ENCODE measurements at regions not wholly inside any gene's neighbourhood (a gene's known extent, or its start where the extent isn't known, plus 50 kb on each side); places are given as distances from the start of the nearest gene placed in this dataset.
A peak's percentile ranks its signal among the peaks of the same experiment; 100 is the strongest.

- ChIA-PET CTCF (interaction anchor here (0.6 to 1.7 kb wide), 2 partner anchors 48 to 482 kb away, joined by 3 to 4 read pairs; no protein-coding TSS in a partner anchor), POLR2A (no interaction called here)
- DNase-seq (ENCODE audit: low read depth in 1 of 2, low spot score in 1 of 2) (peak in 1 of 2 experiments; percentile 19), FAIRE-seq (no peak), ATAC-seq (peak in 1 of 2 experiments; percentile 54; a peak in 3 of 6 replicates)
- Histone ChIP-seq H3K9me3 (no peaks in the 10 kb centered on the region), H3K4me1 (no peaks in the 10 kb centered on the region), H3K27ac (no peak overlapping the region), H3K4me2 (no peak overlapping the region), H3K4me3 (no peak overlapping the region)
- TF ChIP-seq SMC3 (IDR thresholded peaks at IDR 0.05) (no peak), ESRRA (IDR thresholded peaks at IDR 0.05; ENCODE audit: borderline replicate concordance, low read length) (no peak)
- WGBS (ENCODE audit: missing lambda C conversion rate), result 39% methylated on average over 4 of the region's 4 CpGs
These were observed 140.5 kb downstream of the TLE3 start for GRCh38 chr15:69957175-69957574.

DNA sequence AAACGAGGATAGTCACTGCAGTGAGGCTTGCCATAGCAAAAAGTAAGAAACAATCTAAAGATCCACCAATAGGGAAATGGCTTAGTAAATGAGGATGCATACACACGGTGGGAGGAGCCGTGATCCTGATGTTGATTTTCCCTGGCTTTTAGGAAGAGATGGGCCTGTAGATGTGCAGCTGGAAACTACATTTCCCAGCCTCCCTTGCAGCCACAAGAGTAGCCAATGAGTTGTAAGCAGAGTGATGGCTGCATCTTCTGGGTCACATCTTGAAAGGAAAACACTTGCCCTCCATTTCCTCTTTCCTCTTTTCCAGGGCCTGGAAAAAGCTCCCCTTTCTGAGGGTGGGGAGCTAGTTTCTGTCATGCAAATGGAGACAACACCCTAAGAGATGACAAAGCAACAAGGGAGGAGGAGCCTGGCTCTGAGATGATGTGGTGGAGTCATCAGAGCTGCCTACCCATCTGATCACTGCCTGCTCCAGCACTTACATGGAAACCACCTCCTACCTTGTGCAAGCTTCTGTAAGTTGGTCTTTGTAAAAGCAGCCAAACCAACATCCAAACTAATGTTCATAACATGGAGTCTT lies 139.1 kb downstream of the TLE3 start:
- H3K4me3 ChIP-seq, result no peak overlapping the region
- no peak overlapping the region for H3K27ac ChIP-seq
- WGBS (ENCODE audit: missing lambda C conversion rate), result 21% methylated on average over 3 of the region's 3 CpGs
- ChIA-PET CTCF (interaction anchor here (1.1 to 1.7 kb wide), 3 partner anchors 11 to 483 kb away, joined by 3 to 4 read pairs (median 3); no protein-coding TSS in a partner anchor), POLR2A (no interaction called here)
- no peak overlapping the region for H3K4me2 ChIP-seq
- FAIRE-seq (peak; percentile 54), DNase-seq (ENCODE audit: low read depth in 1 of 2, low spot score in 1 of 2) (peak in 1 of 2 experiments; percentile 31), ATAC-seq (peak in 1 of 2 experiments; percentile 72; a peak in 3 of 6 replicates)
- no peaks in the 10 kb centered on the region for H3K4me1 ChIP-seq
- TF ChIP-seq ESRRA (IDR thresholded peaks at IDR 0.05; ENCODE audit: borderline replicate concordance, low read length) (no peak), NFE2L2 (conservative IDR thresholded peaks at IDR 0.05; ENCODE audit: low read length) (no peak), PHF8 (IDR thresholded peaks at IDR 0.05; ENCODE audit: borderline replicate concordance, low read depth) (no peak), TFCP2L1 (CRISPR knock-in tag; IDR thresholded peaks at IDR 0.05) (no peak), EHMT2 (IDR thresholded peaks at IDR 0.05; ENCODE audit: low read depth) (no peak), HEYL (CRISPR knock-in tag; IDR thresholded peaks at IDR 0.05) (no peak), CEBPB (IDR thresholded peaks at IDR 0.05) (no peak), FOSL2 (IDR thresholded peaks at IDR 0.05) (no peak), FOSL2 (CRISPR knock-in tag; IDR thresholded peaks at IDR 0.05) (no peak), HDAC2 (IDR thresholded peaks at IDR 0.05) (no peak), ZSCAN20 (CRISPR knock-in tag; IDR thresholded peaks at IDR 0.05) (no peak), RCOR1 (IDR thresholded peaks at IDR 0.05; ENCODE audit: low read depth, low read length) (no peak), POLR2A (IDR thresholded peaks at IDR 0.05; ENCODE audit: low read length) (no peak)
- TF ChIP-seq, protein P1, sequence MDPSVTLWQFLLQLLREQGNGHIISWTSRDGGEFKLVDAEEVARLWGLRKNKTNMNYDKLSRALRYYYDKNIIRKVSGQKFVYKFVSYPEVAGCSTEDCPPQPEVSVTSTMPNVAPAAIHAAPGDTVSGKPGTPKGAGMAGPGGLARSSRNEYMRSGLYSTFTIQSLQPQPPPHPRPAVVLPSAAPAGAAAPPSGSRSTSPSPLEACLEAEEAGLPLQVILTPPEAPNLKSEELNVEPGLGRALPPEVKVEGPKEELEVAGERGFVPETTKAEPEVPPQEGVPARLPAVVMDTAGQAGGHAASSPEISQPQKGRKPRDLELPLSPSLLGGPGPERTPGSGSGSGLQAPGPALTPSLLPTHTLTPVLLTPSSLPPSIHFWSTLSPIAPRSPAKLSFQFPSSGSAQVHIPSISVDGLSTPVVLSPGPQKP (IDR thresholded peaks at IDR 0.05; ENCODE audit: low read depth, low read length), result no peak
- no peaks in the 10 kb centered on the region for H3K9me3 ChIP-seq

GRCh38 chr15:69962561-69962960 lies 135.2 kb downstream of the TLE3 start:
- no peak for ATAC-seq
- WGBS (ENCODE audit: missing lambda C conversion rate), result 29% methylated on average over 1 of the region's 1 CpG

More at GRCh38 chr15:69962561-69962960, 135.2 kb downstream of the TLE3 start:
- Histone ChIP-seq H3K4me1 (no peaks in the 10 kb centered on the region), H3K9me3 (no peaks in the 10 kb centered on the region), H3K4me3 (no peak overlapping the region), H3K27ac (no peak overlapping the region), H3K4me2 (no peak overlapping the region)
- no peak for TF ChIP-seq POLR2A (IDR thresholded peaks at IDR 0.05; ENCODE audit: low read length)
- no peak for TF ChIP-seq RFX5 (IDR thresholded peaks at IDR 0.05)
- no peak for TF ChIP-seq FOSL2 (IDR thresholded peaks at IDR 0.05)
- TF ChIP-seq FOSL2 (CRISPR knock-in tag; IDR thresholded peaks at IDR 0.05), result no peak
- TF ChIP-seq ZC3H11A (IDR thresholded peaks at IDR 0.05), result no peak
- no peak for TF ChIP-seq GATA3 (IDR thresholded peaks at IDR 0.05; ENCODE audit: borderline replicate concordance)
- TF ChIP-seq PHF8 (IDR thresholded peaks at IDR 0.05; ENCODE audit: borderline replicate concordance, low read depth), result no peak
- no peak for TF ChIP-seq MAZ (IDR thresholded peaks at IDR 0.05; ENCODE audit: borderline replicate concordance, low read depth, low read length)
- no peak for TF ChIP-seq FOSB (CRISPR knock-in tag; IDR thresholded peaks at IDR 0.05)
- no peak for TF ChIP-seq POLR2AphosphoS2 (conservative IDR thresholded peaks at IDR 0.05; ENCODE audit: low read length)
- no peak for TF ChIP-seq HMGXB4 (CRISPR knock-in tag; IDR thresholded peaks at IDR 0.05; ENCODE audit: borderline replicate concordance)
- no peak for TF ChIP-seq FOXS1 (CRISPR knock-in tag; IDR thresholded peaks at IDR 0.05)
- no peak for TF ChIP-seq TP53 (CRISPR knock-in tag; IDR thresholded peaks at IDR 0.05)
- TF ChIP-seq ZSCAN20 (CRISPR knock-in tag; IDR thresholded peaks at IDR 0.05), result no peak
- TF ChIP-seq EP300 (IDR thresholded peaks at IDR 0.05), result no peak
- no peak for TF ChIP-seq HOXB13 (CRISPR knock-in tag; IDR thresholded peaks at IDR 0.05; ENCODE audit: low read depth)
- no peak for DNase-seq (ENCODE audit: low read depth in 1 of 2, low spot score in 1 of 2)
- POLR2A ChIA-PET, result no interaction called here
- CTCF ChIA-PET, result no interaction called here
- no peak for FAIRE-seq
